Neural progenitor cell (in vitro differentiated cells): ENCODE measurements at regions not wholly inside any gene's neighbourhood (a gene's known extent, or its start where the extent isn't known, plus 50 kb on each side); places are given as distances from the start of the nearest gene placed in this dataset.

Experiments used
- DNase-seq: peaks from one replicate; pipeline ENCODE4 v3.0.0-alpha.2; 2016; ENCODE audit warnings: low spot score
- H2AFZ ChIP-seq: fragments of 200-600 bp; sonication (generic); replicated peaks from 2 replicates; pipeline ENCODE4 v1.6.1; 2016; ENCODE audit warnings: antibody characterized with exemption
- H3F3A ChIP-seq: fragments of 200-600 bp; sonication (generic); 2 replicates; pipeline ENCODE4 v1.6.1; 2016; ENCODE audit warnings: antibody characterized with exemption, low read depth
- H3K27ac ChIP-seq: fragments of 200-600 bp; sonication (generic); 2 replicates; pipeline ENCODE4 v1.5.1; 2016; ENCODE audit warnings: mild to moderate bottlenecking
- H3K27me3 ChIP-seq: fragments of 200-600 bp; sonication (generic); 2 replicates; pipeline ENCODE4 v1.6.1; 2016; ENCODE audit warnings: mild to moderate bottlenecking, moderate library complexity
- H3K36me3 ChIP-seq: fragments of 200-600 bp; sonication (generic); 2 replicates; pipeline ENCODE4 v1.5.1; 2016
- H3K4me1 ChIP-seq: fragments of 200-600 bp; sonication (generic); 2 replicates; pipeline ENCODE4 v1.6.1; 2016; ENCODE audit warnings: mixed run types
- H3K4me2 ChIP-seq: fragments of 200-600 bp; sonication (generic); 2 replicates; pipeline ENCODE4 v1.6.1; 2016
- H3K4me3 ChIP-seq: fragments of 200-600 bp; sonication (generic); 2 replicates; pipeline ENCODE4 v1.5.1; 2016
- H3K79me2 ChIP-seq: fragments of 200-600 bp; sonication (generic); 2 replicates; pipeline ENCODE4 v1.6.1; 2016; ENCODE audit warnings: low read depth
- H3K9ac ChIP-seq: fragments of 200-600 bp; sonication (generic); 2 replicates; pipeline ENCODE4 v1.6.1; 2016
- H3K9me3 ChIP-seq: fragments of 200-600 bp; sonication (generic); 2 replicates; pipeline ENCODE4 v1.5.1; 2016; ENCODE audit warnings: low read depth
- H4K20me1 ChIP-seq: fragments of 200-600 bp; sonication (generic); 2 replicates; pipeline ENCODE4 v1.6.1; 2016; ENCODE audit warnings: low read depth
- H3K27ac Mint-ChIP-seq: 3 replicates; pipeline ENCODE4 v1.8.0; 2021; ENCODE audit warnings: mixed read lengths
- H3K27me3 Mint-ChIP-seq: 2 replicates; pipeline ENCODE4 v1.8.0; 2022; ENCODE audit warnings: low read depth, mild to moderate bottlenecking, inconsistent platforms, moderate library complexity, mixed read lengths; ENCODE audit not compliant: insufficient read depth
- H3K36me3 Mint-ChIP-seq: 3 replicates; pipeline ENCODE4 v1.8.0; 2021; ENCODE audit warnings: mixed read lengths
- H3K4me1 Mint-ChIP-seq: 3 replicates; pipeline ENCODE4 v1.8.0; 2021; ENCODE audit warnings: mixed read lengths
- H3K4me3 Mint-ChIP-seq: 3 replicates; pipeline ENCODE4 v1.8.0; 2021; ENCODE audit warnings: mild to moderate bottlenecking, moderate library complexity, mixed read lengths
- H3K9me3 Mint-ChIP-seq: 3 replicates; pipeline ENCODE4 v1.8.0; 2020; ENCODE audit warnings: mixed read lengths
- CTCF ChIP-seq: fragments of 200-600 bp; sonication (generic); IDR thresholded peaks from 2 replicates; pipeline ENCODE4 v1.5.1; 2017; ENCODE audit warnings: antibody characterized with exemption, mild to moderate bottlenecking
- EZH2 ChIP-seq: fragments of 200-600 bp; sonication (generic); IDR thresholded peaks from 2 replicates; pipeline ENCODE4 v1.6.1; 2017; ENCODE audit warnings: antibody characterized with exemption, mild to moderate bottlenecking, moderate library complexity
- EZH2phosphoT487 ChIP-seq: fragments of 200-600 bp; sonication (generic); IDR thresholded peaks from 2 replicates; pipeline ENCODE4 v1.6.1; 2017; ENCODE audit warnings: antibody characterized with exemption

DNA sequence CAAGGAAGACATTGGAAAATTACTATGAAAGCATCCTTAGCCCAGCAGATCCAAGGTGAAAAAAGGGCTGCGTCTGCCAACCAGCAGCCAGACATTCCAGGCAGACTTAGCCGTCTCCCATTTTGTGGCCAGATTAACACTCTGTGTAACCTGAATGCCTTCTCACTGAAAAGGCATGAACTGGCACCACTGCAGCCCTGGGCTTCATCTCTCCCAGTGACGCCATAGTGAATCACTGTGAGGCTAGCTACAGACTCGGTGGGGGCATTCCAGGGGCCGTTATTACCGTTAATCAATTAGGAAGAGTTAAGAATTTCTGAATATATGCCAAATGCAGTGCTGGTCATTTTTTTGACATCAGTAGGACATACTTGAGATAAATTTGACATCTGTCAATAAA, 627.4 kb downstream of the LMO4 start:
- H3K79me2 ChIP-seq = no peaks in the 10 kb centered on the region
- no peaks in the 10 kb centered on the region for H3K9me3 Mint-ChIP-seq
- no peak overlapping the region for H3K4me3 Mint-ChIP-seq
- peaks cover 2% of the 10 kb centered on the region for H3K27me3 Mint-ChIP-seq
- H3K27me3 ChIP-seq = no peaks in the 10 kb centered on the region
- H3F3A ChIP-seq = no peaks in the 10 kb centered on the region
- no peak overlapping the region for H3K4me3 ChIP-seq
- peaks cover 11% of the 10 kb centered on the region for H3K4me1 ChIP-seq
- no peaks in the 10 kb centered on the region for H4K20me1 ChIP-seq
- no peak overlapping the region for H3K9ac ChIP-seq
- no peak overlapping the region for H2AFZ ChIP-seq
- peak; percentile 84 for DNase-seq
- no peak overlapping the region for H3K27ac Mint-ChIP-seq
- H3K4me1 Mint-ChIP-seq = peaks cover 16% of the 10 kb centered on the region
- no peak overlapping the region for H3K4me2 ChIP-seq
- no peaks in the 10 kb centered on the region for H3K9me3 ChIP-seq
- no peaks in the 10 kb centered on the region for H3K36me3 ChIP-seq
- no peak overlapping the region for H3K27ac ChIP-seq
- no peaks in the 10 kb centered on the region for H3K36me3 Mint-ChIP-seq
- TF ChIP-seq CTCF (no peak), EZH2phosphoT487 (no peak), EZH2 (no peak)

DNA sequence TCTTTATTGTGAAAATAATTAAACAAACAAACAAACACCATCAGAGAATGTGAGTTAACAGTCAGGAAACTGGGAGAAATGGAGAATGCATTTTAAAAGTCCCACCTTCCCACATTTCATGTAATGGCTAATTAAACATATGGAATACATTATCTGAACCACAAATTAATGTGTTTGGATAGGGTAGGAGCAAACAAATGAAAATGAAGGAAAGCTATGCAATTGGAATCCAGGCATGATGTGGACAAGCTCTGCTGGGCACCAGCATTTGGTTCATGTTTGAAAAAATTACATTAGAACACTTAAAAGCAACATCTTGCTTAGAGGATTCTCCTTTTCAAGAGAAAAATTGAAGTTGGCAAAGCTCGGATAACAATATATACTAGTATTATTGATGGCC, 628.1 kb downstream of the LMO4 start:
- H3K4me3 ChIP-seq = no peak overlapping the region
- H3K79me2 ChIP-seq = no peaks in the 10 kb centered on the region
- no peaks in the 10 kb centered on the region for H3K27me3 ChIP-seq
- no peaks in the 10 kb centered on the region for H3K9me3 ChIP-seq
- Mint-ChIP-seq H3K36me3 (no peaks in the 10 kb centered on the region), H3K4me3 (no peak overlapping the region), H3K27me3 (peaks cover 2% of the 10 kb centered on the region), H3K4me1 (peaks cover 16% of the 10 kb centered on the region), H3K9me3 (no peaks in the 10 kb centered on the region), H3K27ac (no peak overlapping the region)
- no peak overlapping the region for H3K9ac ChIP-seq
- no peaks in the 10 kb centered on the region for H4K20me1 ChIP-seq
- no peak for DNase-seq
- no peak overlapping the region for H3K27ac ChIP-seq
- H3K4me1 ChIP-seq = peaks cover 8% of the 10 kb centered on the region
- TF ChIP-seq EZH2 (no peak), EZH2phosphoT487 (no peak), CTCF (no peak)
- H2AFZ ChIP-seq = no peak overlapping the region
- no peak overlapping the region for H3K4me2 ChIP-seq
- H3K36me3 ChIP-seq = no peaks in the 10 kb centered on the region
- no peaks in the 10 kb centered on the region for H3F3A ChIP-seq

DNA sequence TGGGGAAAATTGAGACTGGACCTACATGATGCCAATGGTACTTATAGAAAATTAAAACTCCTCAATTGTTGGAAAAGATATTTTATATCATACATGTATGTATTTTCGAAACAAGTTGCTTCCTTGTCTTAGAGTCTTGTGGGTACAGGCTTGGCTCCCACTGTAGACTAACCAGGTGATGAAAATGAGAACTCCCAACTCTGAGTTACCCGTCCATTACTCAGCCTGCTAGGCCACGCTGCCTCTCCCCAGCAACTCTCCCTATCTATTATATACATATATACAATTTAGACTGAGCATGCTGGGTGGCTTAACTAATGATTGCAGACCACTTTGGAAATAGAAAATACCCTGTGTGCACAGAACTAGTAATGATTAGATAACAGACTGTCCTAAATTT, 628.7 kb downstream of the LMO4 start:
- Histone ChIP-seq H3K4me3 (no peak overlapping the region), H3F3A (no peaks in the 10 kb centered on the region), H3K27ac (no peak overlapping the region), H4K20me1 (no peaks in the 10 kb centered on the region), H3K79me2 (no peaks in the 10 kb centered on the region), H3K4me2 (no peak overlapping the region), H3K9me3 (no peaks in the 10 kb centered on the region), H3K36me3 (no peaks in the 10 kb centered on the region), H3K27me3 (no peaks in the 10 kb centered on the region), H3K4me1 (peaks cover 4% of the 10 kb centered on the region), H2AFZ (no peak overlapping the region), H3K9ac (no peak overlapping the region)
- Mint-ChIP-seq H3K4me3 (no peak overlapping the region), H3K4me1 (peaks cover 10% of the 10 kb centered on the region), H3K27me3 (peaks cover 2% of the 10 kb centered on the region), H3K36me3 (no peaks in the 10 kb centered on the region), H3K9me3 (no peaks in the 10 kb centered on the region), H3K27ac (no peak overlapping the region)
- no peak for DNase-seq
- TF ChIP-seq EZH2phosphoT487 (no peak), CTCF (no peak), EZH2 (no peak)

DNA sequence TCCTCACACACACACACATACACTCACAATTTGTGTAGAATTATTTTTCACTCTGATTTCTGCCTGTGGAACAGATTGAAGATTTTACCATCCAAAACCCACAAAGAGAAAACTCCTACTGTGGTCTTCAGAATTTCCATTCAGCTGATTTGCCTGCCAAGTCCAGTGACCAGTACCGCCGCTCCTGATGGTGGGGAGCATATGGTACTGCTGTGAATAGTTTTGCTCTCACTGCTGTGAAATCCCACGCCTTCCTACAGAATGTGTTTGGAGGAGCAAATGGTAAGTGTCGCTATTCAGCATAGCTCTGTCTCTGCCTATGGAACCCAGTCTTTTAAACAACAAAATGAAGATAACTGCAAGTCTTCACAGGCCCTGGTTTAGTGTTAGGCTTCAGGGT, 629.5 kb downstream of the LMO4 start:
- Mint-ChIP-seq H3K36me3 (no peaks in the 10 kb centered on the region), H3K27ac (no peak overlapping the region), H3K9me3 (no peaks in the 10 kb centered on the region), H3K4me3 (no peak overlapping the region), H3K4me1 (peaks cover 10% of the 10 kb centered on the region), H3K27me3 (peaks cover 2% of the 10 kb centered on the region)
- Histone ChIP-seq H3K4me3 (no peak overlapping the region), H3K4me2 (no peak overlapping the region), H3F3A (no peaks in the 10 kb centered on the region), H3K79me2 (no peaks in the 10 kb centered on the region), H3K9ac (no peak overlapping the region), H3K9me3 (no peaks in the 10 kb centered on the region), H3K4me1 (peaks cover 4% of the 10 kb centered on the region), H4K20me1 (no peaks in the 10 kb centered on the region), H3K36me3 (no peaks in the 10 kb centered on the region), H3K27me3 (no peaks in the 10 kb centered on the region), H3K27ac (no peak overlapping the region), H2AFZ (no peak overlapping the region)
- no peak for DNase-seq
- TF ChIP-seq EZH2phosphoT487 (no peak), CTCF (no peak), EZH2 (no peak)
